ENCODE measurements at regions not wholly inside any gene's neighbourhood (a gene's known extent, or its start where the extent isn't known, plus 50 kb on each side); places are given as distances from the start of the nearest gene placed in this dataset.

GRCh38 chr3:135731546-135731945 lies 234.0 kb upstream of the PPP2R3A start:
- TF ChIP-seq RAD21 (IDR thresholded peaks at IDR 0.05; ENCODE audit: low read depth) (no peak), EP300 (IDR thresholded peaks at IDR 0.05; ENCODE audit: borderline replicate concordance) (no peak)

Measured in Ishikawa (cell line).